GM12878 (cell line): ENCODE measurements at regions not wholly inside any gene's neighbourhood (a gene's known extent, or its start where the extent isn't known, plus 50 kb on each side); places are given as distances from the start of the nearest gene placed in this dataset.

ENCODE experiments used
- ATAC-seq: fragments of 200-7000 bp; cut with Tn5 transposase; 3 replicates; pipeline ENCODE4 v1.9.1; 2020; ENCODE audit warnings: mild to moderate bottlenecking, moderate library complexity
- BruUV-seq: library from RNA; stranded (reverse); fragments of 400-500 nt; replicated peaks from 2 replicates; lab custom pipeline; 2021; lab: Mats Ljungman, UMichigan
- CTCF ChIA-PET: fragments of 300-600 bp; sonication (Branson Sonifier 250); formaldehyde crosslinking; extraction: SDS; loops from one replicate; lab custom pipeline; 2021; ENCODE audit warnings: inconsistent platforms; lab: Yijun Ruan, JAX
- POLR2A ChIA-PET: fragments of 350-600 bp; formaldehyde crosslinking; extraction: SDS; loops from one replicate; lab custom pipeline; 2021; ENCODE audit warnings: inconsistent platforms; lab: Charles Lee
- RAD21 ChIA-PET: fragments of 300-600 bp; sonication (Branson Sonifier 250); formaldehyde crosslinking; loops from one replicate; lab custom pipeline; 2023; ENCODE audit warnings: antibody characterized with exemption; ENCODE audit not compliant: unreplicated experiment; lab: Charles Lee
- SMC1A ChIA-PET: fragments of 300-600 bp; sonication (Branson Sonifier 250); formaldehyde crosslinking; loops from one replicate; lab custom pipeline; 2023; ENCODE audit not compliant: unreplicated experiment, uncharacterized antibody; lab: Charles Lee
- DNase-seq: peaks from one replicate; pipeline ENCODE4 v3.0.0-alpha.2; 2011; ENCODE audit warnings: low read depth, low spot score
- FAIRE-seq: peaks from 3 replicates; lab custom pipeline; 2011; peaks lifted over from hg19 to GRCh38; lab: Jason Lieb, UNC
- H2AFZ ChIP-seq: 2 replicates; pipeline ENCODE4 v1.6.0; 2011; ENCODE audit warnings: low read depth, low read length, control low read depth; ENCODE audit not compliant: control insufficient read depth
- H3K27ac ChIP-seq: 2 replicates; pipeline ENCODE4 v1.5.1; 2011; ENCODE audit warnings: control low read depth; ENCODE audit not compliant: control insufficient read depth, insufficient read depth
- H3K27me3 ChIP-seq, 2 experiments: replicated peaks in 1 of 2; 2 replicates each; pipeline versions ENCODE4 v1.6.0 to v1.6.1; 2011; ENCODE audit warnings: low read length in 1 of 2; ENCODE audit not compliant: control insufficient read depth in 2 of 2, insufficient read depth in 2 of 2
- H3K36me3 ChIP-seq, 2 experiments: 2 replicates each; pipeline ENCODE4 v1.5.1; 2011; ENCODE audit warnings: low read length in 1 of 2; ENCODE audit not compliant: control insufficient read depth in 2 of 2, insufficient read depth in 2 of 2
- H3K4me1 ChIP-seq: 2 replicates; pipeline ENCODE4 v1.6.1; 2011; ENCODE audit warnings: mild to moderate bottlenecking, low read length, moderate library complexity, mixed read lengths; ENCODE audit not compliant: control insufficient read depth, insufficient read depth
- H3K4me2 ChIP-seq: 2 replicates; pipeline ENCODE4 v1.6.0; 2011; ENCODE audit warnings: control low read depth; ENCODE audit not compliant: control insufficient read depth, insufficient read depth
- H3K4me3 ChIP-seq: fragments of 200-600 bp; sonication (generic); 2 replicates; pipeline ENCODE4 v1.5.1; 2016
- H3K79me2 ChIP-seq: 2 replicates; pipeline ENCODE4 v1.6.0; 2011; ENCODE audit warnings: low read length; ENCODE audit not compliant: control insufficient read depth, insufficient read depth
- H3K9ac ChIP-seq: 2 replicates; pipeline ENCODE4 v1.8.0; 2011; ENCODE audit warnings: low read length, control low read depth, mixed read lengths; ENCODE audit not compliant: control insufficient read depth, insufficient read depth
- H3K9me3 ChIP-seq: replicated peaks from 3 replicates; pipeline ENCODE4 v1.5.1; 2011; ENCODE audit warnings: mild to moderate bottlenecking, low read length; ENCODE audit not compliant: control insufficient read depth, insufficient read depth
- H4K20me1 ChIP-seq: 2 replicates; pipeline ENCODE4 v1.6.0; 2011; ENCODE audit not compliant: control insufficient read depth, insufficient read depth
- EZH2 ChIP-seq: IDR thresholded peaks from 2 replicates; pipeline ENCODE4 v1.6.1; 2012; ENCODE audit warnings: low read depth, mild to moderate bottlenecking, control low read depth, inconsistent platforms, low read length, borderline replicate concordance; ENCODE audit not compliant: control insufficient read depth
- FOS ChIP-seq: IDR thresholded peaks from 3 replicates; pipeline ENCODE4 v1.6.1; 2011; ENCODE audit warnings: borderline replicate concordance; ENCODE audit not compliant: insufficient read length; ENCODE audit errors: extremely low read depth
- FOXK2 ChIP-seq: fragments of 450-650 bp; IDR thresholded peaks from 2 replicates; pipeline ENCODE4 v1.6.1; 2017; ENCODE audit warnings: mild to moderate bottlenecking, moderate library complexity
- FOXM1 ChIP-seq: IDR thresholded peaks from 2 replicates; pipeline ENCODE4 v1.6.1; 2012; ENCODE audit warnings: low read depth, mild to moderate bottlenecking, inconsistent platforms, low read length, moderate library complexity
- GABPA ChIP-seq: IDR thresholded peaks from 2 replicates; pipeline ENCODE4 v1.6.1; 2014; ENCODE audit warnings: antibody characterized with exemption, low read depth, mild to moderate bottlenecking, inconsistent platforms
- HDAC6 ChIP-seq: fragments of 200-600 bp; sonication (generic); IDR thresholded peaks from one replicate; pipeline ENCODE4 v1.8.0; 2017; ENCODE audit warnings: antibody characterized with exemption; ENCODE audit not compliant: unreplicated experiment
- IRF5 ChIP-seq: fragments of 450-650 bp; IDR thresholded peaks from 2 replicates; pipeline ENCODE4 v1.6.1; 2017; ENCODE audit warnings: borderline replicate concordance
- NFIC ChIP-seq: IDR thresholded peaks from 2 replicates; pipeline ENCODE4 v1.6.1; 2012; ENCODE audit warnings: low read depth, mild to moderate bottlenecking, inconsistent platforms, low read length, moderate library complexity
- PAX5 ChIP-seq: IDR thresholded peaks from 2 replicates; pipeline ENCODE4 v1.6.1; 2011; ENCODE audit warnings: low read depth, low read length, borderline replicate concordance
- ZNF384 ChIP-seq: IDR thresholded peaks from 2 replicates; pipeline ENCODE4 v1.6.1; 2012; ENCODE audit warnings: low read depth, mild to moderate bottlenecking, low read length, improper control_type of control experiment, borderline replicate concordance
- ZSCAN29 ChIP-seq: fragments of 450-650 bp; IDR thresholded peaks from 2 replicates; pipeline ENCODE4 v1.6.1; 2017; ENCODE audit warnings: mild to moderate bottlenecking, moderate library complexity
- WGBS: methylation state at CpG from one replicate; pipeline ENCODE4 v1.1.6; 2016; ENCODE audit warnings: low lambda C conversion rate; ENCODE audit not compliant: insufficient replicate concordance, insufficient coverage; ENCODE audit errors: missing lambda C conversion rate; 5-methylcytosine and 5-hydroxymethylcytosine counted together
- in situ Hi-C: fragments of 300-500 bp; cut with MboI; formaldehyde crosslinking; loops from 9 replicates; pipeline ENCODE4 v1.14.3; 2018; ENCODE audit warnings: mixed read lengths
- intact Hi-C: fragments of 100-400 bp; cut with micrococcal nuclease; formaldehyde crosslinking; loops from one replicate; pipeline ENCODE4 v1.14.2; 2022; ENCODE audit not compliant: unreplicated experiment
- TF ChIP-seq, protein P1 (sequence below): fragments of 450-650 bp; IDR thresholded peaks from 2 replicates; pipeline ENCODE4 v1.6.1; 2018; ENCODE audit warnings: borderline replicate concordance, mild to moderate bottlenecking; ENCODE audit not compliant: partially characterized antibody
- TF ChIP-seq, protein P2 (sequence below): IDR thresholded peaks from 2 replicates; pipeline ENCODE4 v1.6.1; 2012; ENCODE audit warnings: low read depth, low read length, improper control_type of control experiment

DNA sequence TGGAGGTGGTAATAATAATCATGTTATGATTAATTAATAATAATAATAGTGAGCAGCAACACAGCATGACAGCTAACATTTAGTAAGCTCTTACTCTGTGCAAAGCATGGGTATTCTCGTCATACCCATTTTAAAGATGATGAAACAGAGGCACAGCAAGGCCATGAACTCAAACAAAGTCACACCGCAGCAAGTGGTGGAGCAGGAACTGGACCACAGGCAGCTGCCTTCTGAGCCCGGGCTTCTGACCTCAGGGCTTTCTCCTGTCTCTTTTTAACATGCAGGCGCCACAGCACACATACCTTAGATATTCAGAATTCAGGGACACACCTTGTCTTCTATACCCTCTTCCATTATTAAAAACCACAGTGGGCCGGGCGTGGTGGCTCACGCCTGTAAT, 50.7 kb upstream of the SPATA12 start:
- 64% methylated on average over 7 of the region's 7 CpGs for WGBS
- no peak overlapping the region for H3K27ac ChIP-seq
- ChIA-PET POLR2A (no interaction called here), RAD21 (interaction anchor here (0.6 kb wide), 1 partner anchor 78 kb away, joined by 4 read pairs; no protein-coding TSS in a partner anchor), SMC1A (interaction anchor here (1.6 kb wide), 1 partner anchor 14 kb away, joined by 3 read pairs; no protein-coding TSS in a partner anchor), CTCF (interaction anchor here (0.6 to 3.9 kb wide), 4 partner anchors 14 to 1086 kb away, joined by 3 to 19 read pairs (median 4); no protein-coding TSS in a partner anchor)
- H3K27me3 ChIP-seq, result no peaks in the 10 kb centered on the region
- H4K20me1 ChIP-seq, result no peaks in the 10 kb centered on the region
- no TSS peak for BruUV-seq
- no peak overlapping the region for H3K4me2 ChIP-seq
- DNase-seq (no peak), ATAC-seq (no peak), FAIRE-seq (no peak)
- H3K9me3 ChIP-seq, result no peaks in the 10 kb centered on the region; the same call in 2 of the 3 replicates
- H3K4me1 ChIP-seq, result no peaks in the 10 kb centered on the region
- in situ Hi-C loops, result no loop called here
- no peak overlapping the region for H3K4me3 ChIP-seq
- H2AFZ ChIP-seq, result no peak overlapping the region
- TF ChIP-seq, protein P1, sequence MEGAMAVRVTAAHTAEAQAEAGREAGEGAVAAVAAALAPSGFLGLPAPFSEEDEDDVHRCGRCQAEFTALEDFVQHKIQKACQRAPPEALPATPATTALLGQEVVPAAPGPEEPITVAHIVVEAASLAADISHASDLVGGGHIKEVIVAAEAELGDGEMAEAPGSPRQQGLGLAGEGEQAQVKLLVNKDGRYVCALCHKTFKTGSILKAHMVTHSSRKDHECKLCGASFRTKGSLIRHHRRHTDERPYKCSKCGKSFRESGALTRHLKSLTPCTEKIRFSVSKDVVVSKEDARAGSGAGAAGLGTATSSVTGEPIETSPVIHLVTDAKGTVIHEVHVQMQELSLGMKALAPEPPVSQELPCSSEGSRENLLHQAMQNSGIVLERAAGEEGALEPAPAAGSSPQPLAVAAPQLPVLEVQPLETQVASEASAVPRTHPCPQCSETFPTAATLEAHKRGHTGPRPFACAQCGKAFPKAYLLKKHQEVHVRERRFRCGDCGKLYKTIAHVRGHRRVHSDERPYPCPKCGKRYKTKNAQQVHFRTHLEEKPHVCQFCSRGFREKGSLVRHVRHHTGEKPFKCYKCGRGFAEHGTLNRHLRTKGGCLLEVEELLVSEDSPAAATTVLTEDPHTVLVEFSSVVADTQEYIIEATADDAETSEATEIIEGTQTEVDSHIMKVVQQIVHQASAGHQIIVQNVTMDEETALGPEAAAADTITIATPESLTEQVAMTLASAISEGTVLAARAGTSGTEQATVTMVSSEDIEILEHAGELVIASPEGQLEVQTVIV, result no peak
- TF ChIP-seq FOXM1 (no peak), HDAC6 (no peak), ZSCAN29 (no peak)
- H3K79me2 ChIP-seq, result no peaks in the 10 kb centered on the region
- H3K9ac ChIP-seq, result no peak overlapping the region
- intact Hi-C loops, result no loop called here
- H3K36me3 ChIP-seq, result no peaks in the 10 kb centered on the region

DNA sequence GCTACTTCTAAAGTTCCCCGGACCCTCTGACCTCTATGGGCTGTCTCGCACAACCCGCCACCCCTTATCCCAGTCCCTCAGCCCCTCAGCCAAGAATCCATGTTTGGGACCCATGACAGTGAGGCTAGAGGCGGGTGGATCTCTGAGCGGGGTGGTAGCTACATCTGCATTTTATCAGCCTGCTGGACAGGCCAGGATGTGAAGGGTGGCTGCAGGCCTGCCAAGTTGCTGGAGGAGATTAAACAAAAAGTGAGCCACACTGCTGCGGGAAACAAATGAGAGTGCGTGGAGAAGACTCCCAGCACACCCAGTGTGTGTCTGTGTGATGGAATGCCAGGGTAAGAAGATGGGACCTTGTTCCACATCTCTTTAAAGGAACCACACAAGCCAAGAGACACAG, 51.1 kb upstream of the SPATA12 start:
- WGBS, result 36% methylated on average over 7 of the region's 7 CpGs
- RAD21 ChIA-PET, result no interaction called here
- no peaks in the 10 kb centered on the region for H3K36me3 ChIP-seq
- SMC1A ChIA-PET, result interaction anchor here (1.6 kb wide), 1 partner anchor 13 kb away, joined by 3 read pairs; no protein-coding TSS in a partner anchor
- no peak overlapping the region for H3K27ac ChIP-seq
- in situ Hi-C loops, result no loop called here
- ATAC-seq (no peak), DNase-seq (no peak), FAIRE-seq (no peak)
- H3K4me3 ChIP-seq, result no peak overlapping the region
- no peaks in the 10 kb centered on the region for H3K4me1 ChIP-seq
- H3K9ac ChIP-seq, result no peak overlapping the region
- intact Hi-C loops, result no loop called here
- no peak overlapping the region for H3K4me2 ChIP-seq
- H3K9me3 ChIP-seq, result no peaks in the 10 kb centered on the region; the same call in 2 of the 3 replicates
- no peak overlapping the region for H2AFZ ChIP-seq
- POLR2A ChIA-PET, result no interaction called here
- CTCF ChIA-PET, result interaction anchor here (0.6 to 3.9 kb wide), 4 partner anchors 13 to 187 kb away, joined by 3 to 19 read pairs (median 4); no protein-coding TSS in a partner anchor
- H4K20me1 ChIP-seq, result no peaks in the 10 kb centered on the region
- H3K27me3 ChIP-seq, result no peaks in the 10 kb centered on the region
- H3K79me2 ChIP-seq, result no peaks in the 10 kb centered on the region
- BruUV-seq, result no TSS peak
- TF ChIP-seq IRF5 (no peak), GABPA (no peak), FOS (no peak), EZH2 (no peak), ZNF384 (no peak), FOXK2 (no peak), PAX5 (no peak), NFIC (no peak)
- TF ChIP-seq, protein P2, sequence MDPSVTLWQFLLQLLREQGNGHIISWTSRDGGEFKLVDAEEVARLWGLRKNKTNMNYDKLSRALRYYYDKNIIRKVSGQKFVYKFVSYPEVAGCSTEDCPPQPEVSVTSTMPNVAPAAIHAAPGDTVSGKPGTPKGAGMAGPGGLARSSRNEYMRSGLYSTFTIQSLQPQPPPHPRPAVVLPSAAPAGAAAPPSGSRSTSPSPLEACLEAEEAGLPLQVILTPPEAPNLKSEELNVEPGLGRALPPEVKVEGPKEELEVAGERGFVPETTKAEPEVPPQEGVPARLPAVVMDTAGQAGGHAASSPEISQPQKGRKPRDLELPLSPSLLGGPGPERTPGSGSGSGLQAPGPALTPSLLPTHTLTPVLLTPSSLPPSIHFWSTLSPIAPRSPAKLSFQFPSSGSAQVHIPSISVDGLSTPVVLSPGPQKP, result no peak
